ENCODE measurements at regions not wholly inside any gene's neighbourhood (a gene's known extent, or its start where the extent isn't known, plus 50 kb on each side); places are given as distances from the start of the nearest gene placed in this dataset.

GRCh38 chr17:11144358-11145233 lies 96.4 kb upstream of the SHISA6 start:
- no peaks in the 10 kb centered on the region for H3K36me3 Mint-ChIP-seq (ENCODE audit: low read depth)
- peaks cover 13% of the 10 kb centered on the region for H3K4me1 Mint-ChIP-seq
- H3K4me3 Mint-ChIP-seq, result no peak overlapping the region

GRCh38 chr17:11142231-11142630 lies 98.8 kb upstream of the SHISA6 start:
- Mint-ChIP-seq H3K27me3 (ENCODE audit: low read depth) (peaks cover 11% of the 10 kb centered on the region), H3K36me3 (ENCODE audit: low read depth) (no peaks in the 10 kb centered on the region), H3K9me3 (no peaks in the 10 kb centered on the region), H3K4me3 (no peak overlapping the region), H3K4me1 (peaks cover 24% of the 10 kb centered on the region), H3K27ac (no peak overlapping the region)
- no peak for TF ChIP-seq CTCF (IDR thresholded peaks at IDR 0.05; ENCODE audit: unreplicated experiment in 3 of 3)

More at GRCh38 chr17:11144358-11145233, 96.4 kb upstream of the SHISA6 start:
- H3K27me3 Mint-ChIP-seq (ENCODE audit: low read depth), result peaks cover 17% of the 10 kb centered on the region
- TF ChIP-seq CTCF (IDR thresholded peaks at IDR 0.05; ENCODE audit: unreplicated experiment in 3 of 3), result peak; percentile 69 to 79 (median 71)
- H3K9me3 Mint-ChIP-seq, result no peaks in the 10 kb centered on the region
- H3K27ac Mint-ChIP-seq, result no peak overlapping the region

GRCh38 chr17:11140501-11140900 lies 100.5 kb upstream of the SHISA6 start:
- Mint-ChIP-seq H3K4me3 (no peak overlapping the region), H3K27me3 (ENCODE audit: low read depth) (peaks cover 3% of the 10 kb centered on the region), H3K4me1 (peaks cover 33% of the 10 kb centered on the region), H3K36me3 (ENCODE audit: low read depth) (no peaks in the 10 kb centered on the region), H3K9me3 (no peaks in the 10 kb centered on the region), H3K27ac (peak overlapping the region; percentile 58 to 80 (median 74))
- TF ChIP-seq CTCF (IDR thresholded peaks at IDR 0.05; ENCODE audit: unreplicated experiment in 3 of 3), result no peak

- Mint-ChIP-seq H3K9me3 (no peaks in the 10 kb centered on the region), H3K4me1 (peaks cover 33% of the 10 kb centered on the region), H3K4me3 (no peak overlapping the region), H3K27me3 (ENCODE audit: low read depth) (peaks cover 3% of the 10 kb centered on the region), H3K36me3 (ENCODE audit: low read depth) (no peaks in the 10 kb centered on the region), H3K27ac (peak overlapping the region; percentile 58 to 80 (median 74))
- TF ChIP-seq CTCF (IDR thresholded peaks at IDR 0.05; ENCODE audit: unreplicated experiment in 3 of 3), result no peak
These were observed 101.0 kb upstream of the SHISA6 start for GRCh38 chr17:11140043-11140442.

- H3K9me3 Mint-ChIP-seq, result no peaks in the 10 kb centered on the region
- H3K4me1 Mint-ChIP-seq, result peaks cover 33% of the 10 kb centered on the region
- peak overlapping the region in 1 of 3 experiments; percentile 2 for H3K4me3 Mint-ChIP-seq
- H3K36me3 Mint-ChIP-seq (ENCODE audit: low read depth), result no peaks in the 10 kb centered on the region
- H3K27ac Mint-ChIP-seq, result peak overlapping the region in 2 of 3 experiments; percentile 10 to 12
- no peak for TF ChIP-seq CTCF (IDR thresholded peaks at IDR 0.05; ENCODE audit: unreplicated experiment in 3 of 3)
- H3K27me3 Mint-ChIP-seq (ENCODE audit: low read depth), result peaks cover 7% of the 10 kb centered on the region
These were observed 103.0 kb upstream of the SHISA6 start for GRCh38 chr17:11138023-11138422.

- no peak for TF ChIP-seq CTCF (IDR thresholded peaks at IDR 0.05; ENCODE audit: unreplicated experiment in 3 of 3)
- no peaks in the 10 kb centered on the region for H3K9me3 Mint-ChIP-seq
- peaks cover 32% of the 10 kb centered on the region for H3K4me1 Mint-ChIP-seq
- no peak overlapping the region for H3K27ac Mint-ChIP-seq
- no peaks in the 10 kb centered on the region for H3K36me3 Mint-ChIP-seq (ENCODE audit: low read depth)
- H3K27me3 Mint-ChIP-seq (ENCODE audit: low read depth), result peaks cover 3% of the 10 kb centered on the region
- H3K4me3 Mint-ChIP-seq, result no peak overlapping the region
These were observed 105.2 kb upstream of the SHISA6 start for GRCh38 chr17:11135819-11136218.
